Trophoblast cell (in vitro differentiated cells and primary cell): ENCODE measurements at regions not wholly inside any gene's neighbourhood (a gene's known extent, or its start where the extent isn't known, plus 50 kb on each side); places are given as distances from the start of the nearest gene placed in this dataset.

Source experiments
- DNase-seq, 2 donors: peaks; one replicate each; pipeline ENCODE4 v3.0.0-alpha.2; 2016
- H2AFZ ChIP-seq: 2 replicates; pipeline ENCODE4 v1.6.1; 2013; ENCODE audit warnings: low read length, moderate library complexity, mild to moderate bottlenecking; ENCODE audit not compliant: insufficient read depth, poor library complexity
- H2AK5ac ChIP-seq: 2 replicates; pipeline ENCODE4 v1.6.1; 2013; ENCODE audit warnings: mild to moderate bottlenecking, low read length
- H2BK120ac ChIP-seq: 2 replicates; pipeline ENCODE4 v1.6.1; 2013; ENCODE audit warnings: low read length, mild to moderate bottlenecking, moderate library complexity; ENCODE audit not compliant: insufficient read depth, poor library complexity
- H2BK12ac ChIP-seq: 2 replicates; pipeline ENCODE4 v1.6.1; 2013; ENCODE audit warnings: mild to moderate bottlenecking, low read length, moderate library complexity
- H2BK5ac ChIP-seq: 2 replicates; pipeline ENCODE4 v1.6.1; 2013; ENCODE audit warnings: low read length, low read depth, moderate library complexity, mild to moderate bottlenecking; ENCODE audit not compliant: poor library complexity
- H3K14ac ChIP-seq: 2 replicates; pipeline ENCODE4 v1.6.1; 2013; ENCODE audit warnings: mild to moderate bottlenecking, low read length
- H3K18ac ChIP-seq: 2 replicates; pipeline ENCODE4 v1.6.1; 2013; ENCODE audit warnings: mild to moderate bottlenecking, low read length
- H3K23ac ChIP-seq: 2 replicates; pipeline ENCODE4 v1.6.1; 2013; ENCODE audit warnings: low read length
- H3K27ac ChIP-seq: 2 replicates; pipeline ENCODE4 v1.5.1; 2013; ENCODE audit warnings: low read depth, mild to moderate bottlenecking, inconsistent platforms, low read length, moderate library complexity
- H3K27me3 ChIP-seq: 2 replicates; pipeline ENCODE4 v1.6.1; 2013; ENCODE audit warnings: inconsistent platforms, mild to moderate bottlenecking, low read length, moderate library complexity; ENCODE audit not compliant: insufficient read depth
- H3K36me3 ChIP-seq, 2 experiments: 1 replicate in 1 of 2; 2 replicates in 1 of 2; pipeline ENCODE4 v1.6.1; 2013; ENCODE audit warnings: low read length in 2 of 2, mild to moderate bottlenecking in 2 of 2, moderate library complexity in 1 of 2; ENCODE audit not compliant: insufficient read depth in 2 of 2, control insufficient read depth in 1 of 2
- H3K4ac ChIP-seq: 2 replicates; pipeline ENCODE4 v1.6.1; 2013; ENCODE audit warnings: low read depth, mild to moderate bottlenecking, low read length, moderate library complexity
- H3K4me1 ChIP-seq, 2 experiments: 1 replicate in 1 of 2; 2 replicates in 1 of 2; pipeline ENCODE4 v1.6.1; 2013; ENCODE audit warnings: low read length in 2 of 2, mild to moderate bottlenecking in 2 of 2, moderate library complexity in 1 of 2; ENCODE audit not compliant: insufficient read depth in 2 of 2, control insufficient read depth in 1 of 2
- H3K4me2 ChIP-seq: 2 replicates; pipeline ENCODE4 v1.6.1; 2013; ENCODE audit warnings: inconsistent platforms, mild to moderate bottlenecking, low read length, moderate library complexity
- H3K4me3 ChIP-seq: 2 replicates; pipeline ENCODE4 v1.5.1; 2013; ENCODE audit warnings: mild to moderate bottlenecking, low read depth, low read length, inconsistent platforms
- H3K79me1 ChIP-seq: one replicate; pipeline ENCODE4 v1.6.1; 2013; ENCODE audit warnings: low read length
- H3K79me2 ChIP-seq: 2 replicates; pipeline ENCODE4 v1.6.1; 2013; ENCODE audit warnings: low read length, mild to moderate bottlenecking; ENCODE audit not compliant: control insufficient read depth, insufficient read depth, poor library complexity
- H3K9ac ChIP-seq: 2 replicates; pipeline ENCODE4 v1.6.1; 2013; ENCODE audit warnings: mild to moderate bottlenecking, low read length
- H3K9me3 ChIP-seq: 2 replicates; pipeline ENCODE4 v1.6.1; 2013; ENCODE audit warnings: low read depth, mild to moderate bottlenecking, control low read depth, inconsistent platforms, low read length; ENCODE audit not compliant: insufficient read depth
- H4K12ac ChIP-seq: 2 replicates; pipeline ENCODE4 v1.6.1; 2013; ENCODE audit warnings: low read depth, mild to moderate bottlenecking, low read length, moderate library complexity
- H4K8ac ChIP-seq: 2 replicates; pipeline ENCODE4 v1.6.1; 2013; ENCODE audit warnings: low read depth, mild to moderate bottlenecking, low read length, moderate library complexity
- H4K91ac ChIP-seq: one replicate; pipeline ENCODE4 v1.6.1; 2013; ENCODE audit warnings: low read depth, mild to moderate bottlenecking, low read length, moderate library complexity
- WGBS: extraction: QIAGEN DNeasy Blood & Tissue Kit; methylation state at CpG from one replicate; pipeline ENCODE4 v1.1.7; 2013; ENCODE audit warnings: missing lambda C conversion rate; ENCODE audit not compliant: insufficient read length, insufficient coverage; ENCODE audit errors: extremely low coverage; 5-methylcytosine and 5-hydroxymethylcytosine counted together

DNA sequence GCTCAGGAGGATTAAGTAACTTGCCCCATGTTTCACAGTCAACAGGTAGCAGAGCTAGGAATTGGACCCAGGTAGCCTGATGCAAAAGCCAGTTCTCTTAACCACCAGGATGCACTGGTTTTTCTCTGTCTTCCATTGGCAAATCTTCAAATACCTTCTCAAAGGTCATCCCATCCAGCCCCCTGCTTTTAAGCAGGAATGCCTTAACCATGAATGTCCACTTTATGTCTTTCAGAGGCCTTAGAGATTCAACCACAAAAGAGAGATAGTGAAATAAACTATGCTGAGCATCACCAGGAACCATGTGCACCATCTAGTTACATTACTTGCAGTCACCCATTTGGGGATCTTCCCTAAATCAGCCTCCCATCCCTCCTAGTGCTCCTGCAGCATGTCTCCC, 94.3 kb downstream of the C17orf67 start:
- no peaks in the 10 kb centered on the region for H3K36me3 ChIP-seq

DNA sequence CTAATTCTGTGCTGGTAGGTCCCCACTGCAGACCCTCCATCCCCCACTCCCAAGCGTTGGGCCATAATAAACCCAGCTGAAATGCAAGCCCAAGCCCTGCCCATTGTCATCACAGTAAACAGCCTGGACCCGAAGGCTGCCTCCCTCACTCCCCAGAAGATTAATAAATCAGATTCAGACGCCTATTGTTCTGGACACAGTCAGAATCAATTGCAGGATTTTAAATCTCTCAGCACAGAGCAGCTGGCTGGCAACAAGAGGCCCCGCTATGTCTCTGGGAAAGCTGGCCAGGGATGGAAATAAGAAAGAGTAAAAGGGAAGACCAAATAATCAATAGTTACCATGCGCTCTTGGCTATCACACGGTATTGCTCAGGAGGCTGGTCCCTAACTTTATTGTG, 93.9 kb downstream of the C17orf67 start:
- no peak for DNase-seq
- Histone ChIP-seq H3K4me3 (no peak overlapping the region), H3K36me3 (no peaks in the 10 kb centered on the region), H3K4me1 (no peaks in the 10 kb centered on the region), H4K12ac (no peak overlapping the region), H2BK120ac (no peak overlapping the region), H3K9me3 (peaks cover 7% of the 10 kb centered on the region), H3K27ac (no peak overlapping the region), H3K14ac (no peak overlapping the region), H4K91ac (no peak overlapping the region), H2AFZ (no peak overlapping the region), H3K79me2 (no peaks in the 10 kb centered on the region), H3K4ac (no peak overlapping the region), H3K23ac (no peak overlapping the region), H2BK12ac (no peak overlapping the region), H3K9ac (no peak overlapping the region), H3K4me2 (no peak overlapping the region), H3K18ac (no peak overlapping the region), H4K8ac (no peak overlapping the region), H3K27me3 (no peaks in the 10 kb centered on the region), H3K79me1 (no peaks in the 10 kb centered on the region), H2BK5ac (no peak overlapping the region), H2AK5ac (no peak overlapping the region)
- no CpG with 5 or more reads among the region's 6 CpGs for WGBS

More for the DNA sequence above, 94.3 kb downstream of the C17orf67 start:
- Histone ChIP-seq H4K91ac (no peak overlapping the region), H3K18ac (no peak overlapping the region), H3K27ac (no peak overlapping the region), H3K4me1 (no peaks in the 10 kb centered on the region), H3K4ac (no peak overlapping the region), H2BK12ac (no peak overlapping the region), H3K14ac (no peak overlapping the region), H4K8ac (no peak overlapping the region), H4K12ac (no peak overlapping the region), H3K23ac (no peak overlapping the region), H3K9ac (no peak overlapping the region), H2BK5ac (no peak overlapping the region), H3K4me2 (no peak overlapping the region), H2AFZ (no peak overlapping the region), H3K27me3 (no peaks in the 10 kb centered on the region), H3K9me3 (peaks cover 7% of the 10 kb centered on the region), H3K79me1 (no peaks in the 10 kb centered on the region), H2BK120ac (no peak overlapping the region), H2AK5ac (no peak overlapping the region), H3K79me2 (no peaks in the 10 kb centered on the region), H3K4me3 (no peak overlapping the region)
- no peak for DNase-seq

DNA sequence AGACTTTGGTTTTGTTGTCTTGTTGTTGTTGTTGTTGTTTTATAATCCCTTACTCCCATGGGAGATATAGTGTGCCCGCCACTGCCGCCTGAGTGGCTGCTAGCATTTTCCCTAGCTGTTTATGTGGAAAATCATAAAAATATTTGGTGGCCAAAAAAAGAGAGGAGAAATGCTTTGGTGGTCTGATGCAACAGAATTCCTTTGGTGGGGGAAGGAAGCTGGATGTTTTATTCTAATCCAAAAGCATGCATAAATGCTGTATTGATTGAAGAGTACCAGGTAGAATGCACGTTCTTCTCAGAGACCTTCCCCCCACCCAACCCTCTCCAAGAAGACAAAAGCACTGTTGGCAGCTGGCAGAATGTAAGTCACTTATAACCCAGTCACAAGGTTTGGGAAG, 93.2 kb downstream of the C17orf67 start:
- H3K9ac ChIP-seq: no peak overlapping the region
- no peak overlapping the region for H3K4me3 ChIP-seq
- H3K14ac ChIP-seq: no peak overlapping the region
- H4K91ac ChIP-seq: no peak overlapping the region
- H2AK5ac ChIP-seq: no peak overlapping the region
- H3K4me1 ChIP-seq: no peaks in the 10 kb centered on the region
- no CpG with 5 or more reads among the region's 3 CpGs for WGBS
- no peak overlapping the region for H3K4ac ChIP-seq
- H3K27me3 ChIP-seq: no peaks in the 10 kb centered on the region
- no peak for DNase-seq
- no peak overlapping the region for H3K27ac ChIP-seq
- no peak overlapping the region for H4K12ac ChIP-seq
- H3K36me3 ChIP-seq: no peaks in the 10 kb centered on the region
- H3K23ac ChIP-seq: no peak overlapping the region
- peaks cover 7% of the 10 kb centered on the region for H3K9me3 ChIP-seq
- H2AFZ ChIP-seq: no peak overlapping the region
- no peaks in the 10 kb centered on the region for H3K79me2 ChIP-seq
- no peak overlapping the region for H3K18ac ChIP-seq
- no peaks in the 10 kb centered on the region for H3K79me1 ChIP-seq
- H2BK12ac ChIP-seq: no peak overlapping the region
- H4K8ac ChIP-seq: no peak overlapping the region
- H2BK5ac ChIP-seq: no peak overlapping the region
- H3K4me2 ChIP-seq: no peak overlapping the region
- H2BK120ac ChIP-seq: no peak overlapping the region
